ENCODE measurements at regions not wholly inside any gene's neighbourhood (a gene's known extent, or its start where the extent isn't known, plus 50 kb on each side); places are given as distances from the start of the nearest gene placed in this dataset.

DNA sequence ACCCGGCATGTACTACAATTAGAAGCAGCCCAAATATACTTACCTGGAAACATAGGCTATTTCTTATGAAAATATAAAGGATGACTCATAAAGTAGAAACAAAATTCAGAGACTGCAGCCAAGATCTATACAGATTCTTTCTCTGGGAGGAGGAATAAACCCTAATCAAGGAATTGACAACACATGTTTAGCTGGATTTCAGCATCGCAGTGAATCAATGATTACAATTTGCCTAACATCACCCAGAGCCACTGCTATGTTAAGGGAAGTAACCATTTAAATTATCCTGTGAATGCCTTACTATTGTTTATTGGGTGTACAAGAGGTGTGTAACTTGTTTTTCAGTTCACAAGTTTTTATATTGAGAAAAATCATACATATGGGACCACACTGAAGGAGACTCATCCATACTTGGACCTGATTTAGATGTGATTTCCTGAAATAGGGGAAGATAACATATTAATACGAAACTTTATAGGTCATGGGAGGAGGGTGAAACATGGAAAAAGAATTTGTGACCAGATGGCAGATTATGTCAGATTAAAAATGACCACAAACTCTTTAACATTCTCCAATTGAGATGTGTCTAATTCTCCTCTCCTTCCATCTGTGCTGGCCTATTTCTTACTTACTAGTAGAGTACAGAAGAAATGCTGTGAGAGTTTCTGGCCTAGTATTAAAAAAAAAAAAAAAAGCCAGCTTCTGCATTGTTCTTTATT lies 1168.4 kb downstream of the SLITRK1 start:
- no peak for DNase-seq
- Histone ChIP-seq H3K4me1 (replicated peaks in 1 of 2) (no peaks in the 10 kb centered on the region), H3K9me3 (replicated peaks in 1 of 3) (no peaks in the 10 kb centered on the region), H3K27me3 (no peaks in the 10 kb centered on the region), H3K27ac (no peak overlapping the region), H3K36me3 (replicated peaks in 1 of 2) (no peaks in the 10 kb centered on the region), H3K4me3 (no peak overlapping the region)
- WGBS, 4 donors, result 79 to 87% (median 84%) methylated on average over 3 of the region's 3 CpGs
- intact Hi-C loops (cut with DNase I), result no loop called here
- TF ChIP-seq POLR2A (IDR thresholded peaks at IDR 0.05), result no peak
- TF ChIP-seq, protein P1, sequence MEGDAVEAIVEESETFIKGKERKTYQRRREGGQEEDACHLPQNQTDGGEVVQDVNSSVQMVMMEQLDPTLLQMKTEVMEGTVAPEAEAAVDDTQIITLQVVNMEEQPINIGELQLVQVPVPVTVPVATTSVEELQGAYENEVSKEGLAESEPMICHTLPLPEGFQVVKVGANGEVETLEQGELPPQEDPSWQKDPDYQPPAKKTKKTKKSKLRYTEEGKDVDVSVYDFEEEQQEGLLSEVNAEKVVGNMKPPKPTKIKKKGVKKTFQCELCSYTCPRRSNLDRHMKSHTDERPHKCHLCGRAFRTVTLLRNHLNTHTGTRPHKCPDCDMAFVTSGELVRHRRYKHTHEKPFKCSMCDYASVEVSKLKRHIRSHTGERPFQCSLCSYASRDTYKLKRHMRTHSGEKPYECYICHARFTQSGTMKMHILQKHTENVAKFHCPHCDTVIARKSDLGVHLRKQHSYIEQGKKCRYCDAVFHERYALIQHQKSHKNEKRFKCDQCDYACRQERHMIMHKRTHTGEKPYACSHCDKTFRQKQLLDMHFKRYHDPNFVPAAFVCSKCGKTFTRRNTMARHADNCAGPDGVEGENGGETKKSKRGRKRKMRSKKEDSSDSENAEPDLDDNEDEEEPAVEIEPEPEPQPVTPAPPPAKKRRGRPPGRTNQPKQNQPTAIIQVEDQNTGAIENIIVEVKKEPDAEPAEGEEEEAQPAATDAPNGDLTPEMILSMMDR (IDR thresholded peaks at IDR 0.05), result no peak

DNA sequence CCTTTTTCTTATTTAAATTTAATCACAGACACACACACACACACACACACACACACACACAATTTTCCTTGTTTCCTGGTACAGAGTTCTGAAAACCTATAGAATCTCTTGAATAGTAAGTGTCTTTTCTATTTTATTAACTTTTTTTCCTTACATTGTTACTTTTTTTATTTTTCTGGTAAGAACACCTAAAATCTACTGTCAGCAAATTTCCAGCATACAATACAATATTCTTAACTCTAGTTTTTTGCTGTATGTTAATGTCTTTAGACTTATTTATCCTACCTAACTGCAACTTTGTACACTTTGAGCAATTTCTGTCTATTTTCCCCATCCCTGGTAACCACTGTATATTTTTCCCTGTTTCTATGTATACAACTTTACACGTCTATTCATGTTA lies 1179.8 kb downstream of the SLITRK1 start:
- Histone ChIP-seq H3K27me3 (no peaks in the 10 kb centered on the region), H3K9me3 (replicated peaks in 1 of 3) (peaks cover 0 to 9% (median 0%) of the 10 kb centered on the region in 3 donors), H3K4me3 (no peak overlapping the region), H3K27ac (no peak overlapping the region), H3K4me1 (replicated peaks in 1 of 2) (no peaks in the 10 kb centered on the region), H3K36me3 (replicated peaks in 1 of 2) (no peaks in the 10 kb centered on the region)
- intact Hi-C loops (cut with DNase I), result no loop called here
- no peak for DNase-seq
- 79 to 94% (median 85%) methylated on average over 1 of the region's 1 CpG for WGBS, 4 donors
- TF ChIP-seq POLR2A (IDR thresholded peaks at IDR 0.05), result no peak
- TF ChIP-seq, protein P1 (IDR thresholded peaks at IDR 0.05), result no peak

DNA sequence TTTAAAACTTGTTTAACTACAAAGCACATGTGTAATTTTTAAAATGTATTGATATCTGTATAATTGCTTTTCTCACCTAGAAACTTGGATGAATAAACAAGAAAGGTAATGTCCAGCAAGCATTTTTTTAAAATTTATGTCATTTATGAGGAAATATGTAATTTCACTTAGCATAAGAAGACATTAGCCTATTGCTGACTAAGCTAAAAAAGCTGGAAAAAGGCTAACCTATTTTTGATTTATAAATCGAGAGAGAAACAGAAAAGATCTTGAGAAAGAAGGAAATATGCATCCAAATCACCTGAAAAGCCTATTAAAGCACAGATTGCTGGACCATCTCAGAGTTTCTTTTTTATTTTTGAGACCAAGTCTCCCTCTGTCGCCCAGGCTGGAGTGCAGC lies 1181.3 kb downstream of the SLITRK1 start:
- DNase-seq, result no peak
- intact Hi-C loops (cut with DNase I), result no loop called here
- Histone ChIP-seq H3K9me3 (replicated peaks in 1 of 3) (peaks cover 0 to 9% (median 0%) of the 10 kb centered on the region in 3 donors), H3K36me3 (replicated peaks in 1 of 2) (no peaks in the 10 kb centered on the region), H3K4me1 (replicated peaks in 1 of 2) (no peaks in the 10 kb centered on the region), H3K4me3 (no peak overlapping the region), H3K27me3 (no peaks in the 10 kb centered on the region), H3K27ac (no peak overlapping the region)
- TF ChIP-seq POLR2A (IDR thresholded peaks at IDR 0.05), result no peak
- TF ChIP-seq, protein P1 (IDR thresholded peaks at IDR 0.05), result no peak
- WGBS, 4 donors, result 79 to 89% (median 82%) methylated on average over 2 of the region's 2 CpGs

DNA sequence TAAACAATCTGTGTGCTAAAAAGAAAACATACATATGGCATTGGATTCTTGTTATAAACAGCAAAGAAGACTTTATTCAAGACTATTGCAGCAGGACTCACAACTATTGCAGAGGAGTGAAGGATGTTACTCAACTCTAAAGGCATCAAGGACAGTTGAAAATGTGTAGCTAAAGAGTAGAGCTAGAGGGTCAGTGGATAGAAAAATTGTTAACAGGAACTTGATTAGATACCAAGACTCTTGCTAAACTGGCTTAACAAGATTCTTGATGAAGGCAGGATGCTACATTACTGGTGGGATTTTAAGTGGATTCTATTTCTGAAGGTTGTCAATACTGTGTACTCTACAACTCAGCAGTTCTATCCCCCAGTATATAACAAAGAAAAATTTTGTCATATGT lies 1183.3 kb downstream of the SLITRK1 start:
- H3K9me3 ChIP-seq (replicated peaks in 1 of 3), result peaks cover 0 to 9% (median 0%) of the 10 kb centered on the region in 3 donors
- TF ChIP-seq POLR2A (IDR thresholded peaks at IDR 0.05), result no peak
- TF ChIP-seq, protein P1 (IDR thresholded peaks at IDR 0.05), result no peak
- no peak for DNase-seq
- H3K27me3 ChIP-seq, result no peaks in the 10 kb centered on the region
- H3K27ac ChIP-seq, result no peak overlapping the region
- H3K36me3 ChIP-seq (replicated peaks in 1 of 2), result no peaks in the 10 kb centered on the region
- no peaks in the 10 kb centered on the region for H3K4me1 ChIP-seq (replicated peaks in 1 of 2)
- intact Hi-C loops (cut with DNase I), result no loop called here
- H3K4me3 ChIP-seq, result no peak overlapping the region
